ENCODE measurements at regions not wholly inside any gene's neighbourhood (a gene's known extent, or its start where the extent isn't known, plus 50 kb on each side); places are given as distances from the start of the nearest gene placed in this dataset.

DNA sequence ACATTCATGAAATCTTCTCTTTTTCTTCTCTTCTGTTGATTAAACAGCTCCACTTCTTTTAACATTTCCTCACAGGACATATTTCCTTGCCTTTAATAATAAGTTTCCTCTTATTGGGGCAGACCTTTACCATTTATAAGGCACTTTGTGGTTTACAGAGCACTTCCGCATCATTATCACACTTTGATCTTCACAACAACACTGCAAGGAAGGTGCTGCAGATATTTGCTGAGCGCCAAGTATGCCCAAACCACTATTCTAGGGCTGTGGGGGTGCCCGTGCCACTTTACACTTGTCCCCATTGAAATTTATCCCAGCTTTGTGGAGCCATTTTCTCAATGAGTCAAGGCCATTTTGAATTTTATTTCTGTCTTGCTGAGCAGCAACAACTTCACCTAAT is 246.6 kb downstream of the SS18 start:
- DNase-seq, result no peak
- H3K27me3 ChIP-seq (replicated peaks; ENCODE audit: control insufficient read depth, insufficient read depth, low read length), result no peaks in the 10 kb centered on the region
- H3K4me3 ChIP-seq (ENCODE audit: low read depth, low read length), result no peak overlapping the region
- CTCF ChIA-PET, result no interaction called here
- no peaks in the 10 kb centered on the region for H3K4me1 Mint-ChIP-seq (ENCODE audit: low read depth, unreplicated experiment)
- intact Hi-C loops (cut with micrococcal nuclease; ENCODE audit: unreplicated experiment), result no loop called here
- H3K9me3 Mint-ChIP-seq (ENCODE audit: unreplicated experiment), result no peaks in the 10 kb centered on the region
- H3K27me3 Mint-ChIP-seq (ENCODE audit: insufficient read depth, unreplicated experiment), result peaks cover 12% of the 10 kb centered on the region
- TF ChIP-seq, protein P1, sequence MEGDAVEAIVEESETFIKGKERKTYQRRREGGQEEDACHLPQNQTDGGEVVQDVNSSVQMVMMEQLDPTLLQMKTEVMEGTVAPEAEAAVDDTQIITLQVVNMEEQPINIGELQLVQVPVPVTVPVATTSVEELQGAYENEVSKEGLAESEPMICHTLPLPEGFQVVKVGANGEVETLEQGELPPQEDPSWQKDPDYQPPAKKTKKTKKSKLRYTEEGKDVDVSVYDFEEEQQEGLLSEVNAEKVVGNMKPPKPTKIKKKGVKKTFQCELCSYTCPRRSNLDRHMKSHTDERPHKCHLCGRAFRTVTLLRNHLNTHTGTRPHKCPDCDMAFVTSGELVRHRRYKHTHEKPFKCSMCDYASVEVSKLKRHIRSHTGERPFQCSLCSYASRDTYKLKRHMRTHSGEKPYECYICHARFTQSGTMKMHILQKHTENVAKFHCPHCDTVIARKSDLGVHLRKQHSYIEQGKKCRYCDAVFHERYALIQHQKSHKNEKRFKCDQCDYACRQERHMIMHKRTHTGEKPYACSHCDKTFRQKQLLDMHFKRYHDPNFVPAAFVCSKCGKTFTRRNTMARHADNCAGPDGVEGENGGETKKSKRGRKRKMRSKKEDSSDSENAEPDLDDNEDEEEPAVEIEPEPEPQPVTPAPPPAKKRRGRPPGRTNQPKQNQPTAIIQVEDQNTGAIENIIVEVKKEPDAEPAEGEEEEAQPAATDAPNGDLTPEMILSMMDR (IDR thresholded peaks at IDR 0.05; ENCODE audit: insufficient read depth in 1 of 2, low read depth in 1 of 2, low read length in 1 of 2, severe bottlenecking in 1 of 2, unreplicated experiment in 1 of 2), result no peak
- H3K4me1 ChIP-seq, result no peaks in the 10 kb centered on the region
- no TSS peak for BruUV-seq (replicated peaks)
- H3K36me3 Mint-ChIP-seq (ENCODE audit: insufficient read depth, unreplicated experiment), result no peaks in the 10 kb centered on the region
- POLR2A ChIA-PET, result no interaction called here
- H3K4me3 Mint-ChIP-seq (ENCODE audit: unreplicated experiment), result no peak overlapping the region
- no peaks in the 10 kb centered on the region for H3K36me3 ChIP-seq (ENCODE audit: control insufficient read depth, insufficient read depth, low read length)
- no peak overlapping the region for H3K27ac Mint-ChIP-seq (ENCODE audit: unreplicated experiment)
- no peaks in the 10 kb centered on the region for H3K9me3 ChIP-seq

DNA sequence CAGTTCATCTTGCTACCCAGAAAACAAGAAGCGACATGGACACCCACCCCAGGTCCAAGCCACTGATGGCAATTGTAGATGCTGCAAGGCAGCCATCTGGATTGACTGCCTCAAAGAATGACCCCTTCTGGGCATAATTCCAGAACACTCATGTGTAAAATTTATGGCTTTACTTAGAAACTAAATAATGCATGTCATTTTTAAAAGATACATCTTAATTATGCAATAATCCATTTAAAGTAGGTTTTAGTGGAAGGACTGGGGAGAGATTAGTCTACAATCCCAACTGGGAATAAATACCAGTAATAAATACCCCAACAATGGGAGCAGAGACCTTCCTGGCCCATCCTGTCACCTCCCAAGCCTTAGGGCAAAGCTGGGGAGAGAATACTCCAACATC is 247.7 kb downstream of the SS18 start:
- Mint-ChIP-seq H3K4me3 (ENCODE audit: unreplicated experiment) (no peak overlapping the region), H3K36me3 (ENCODE audit: insufficient read depth, unreplicated experiment) (no peaks in the 10 kb centered on the region), H3K4me1 (ENCODE audit: low read depth, unreplicated experiment) (no peaks in the 10 kb centered on the region), H3K9me3 (ENCODE audit: unreplicated experiment) (no peaks in the 10 kb centered on the region), H3K27me3 (ENCODE audit: insufficient read depth, unreplicated experiment) (peaks cover 11% of the 10 kb centered on the region), H3K27ac (ENCODE audit: unreplicated experiment) (no peak overlapping the region)
- POLR2A ChIA-PET, result no interaction called here
- TF ChIP-seq, protein P1 (IDR thresholded peaks at IDR 0.05; ENCODE audit: insufficient read depth in 1 of 2, low read depth in 1 of 2, low read length in 1 of 2, severe bottlenecking in 1 of 2, unreplicated experiment in 1 of 2), result no peak
- no peak for DNase-seq
- CTCF ChIA-PET, result no interaction called here
- H3K36me3 ChIP-seq (ENCODE audit: control insufficient read depth, insufficient read depth, low read length), result no peaks in the 10 kb centered on the region
- intact Hi-C loops (cut with micrococcal nuclease; ENCODE audit: unreplicated experiment), result no loop called here
- H3K4me1 ChIP-seq, result no peaks in the 10 kb centered on the region
- H3K27me3 ChIP-seq (replicated peaks; ENCODE audit: control insufficient read depth, insufficient read depth, low read length), result no peaks in the 10 kb centered on the region
- H3K4me3 ChIP-seq (ENCODE audit: low read depth, low read length), result no peak overlapping the region
- no TSS peak for BruUV-seq (replicated peaks)
- no peaks in the 10 kb centered on the region for H3K9me3 ChIP-seq

DNA sequence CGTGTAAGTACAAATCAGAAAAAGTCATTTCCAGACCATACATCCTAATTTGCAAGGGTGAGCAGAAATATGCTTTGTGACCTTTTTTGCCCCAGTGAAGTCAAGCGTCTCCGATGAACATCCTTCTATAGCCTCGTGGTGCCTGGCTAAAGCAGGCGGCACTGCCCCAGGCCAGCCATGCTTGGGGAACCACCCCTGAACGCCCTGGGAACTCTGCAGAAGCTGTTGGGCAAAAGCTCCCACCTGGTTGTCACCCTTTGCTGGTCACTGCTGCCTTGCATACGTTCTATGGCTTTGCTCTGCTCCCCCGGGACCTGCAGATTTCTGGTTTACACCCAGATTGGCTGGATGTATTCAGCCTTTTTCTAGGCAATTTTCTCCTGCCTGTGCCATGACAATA is 256.4 kb downstream of the SS18 start:
- Histone ChIP-seq H3K4me3 (ENCODE audit: low read depth, low read length) (no peak overlapping the region), H3K9me3 (no peaks in the 10 kb centered on the region), H3K27me3 (replicated peaks; ENCODE audit: control insufficient read depth, insufficient read depth, low read length) (no peaks in the 10 kb centered on the region), H3K4me1 (no peaks in the 10 kb centered on the region), H3K36me3 (ENCODE audit: control insufficient read depth, insufficient read depth, low read length) (no peaks in the 10 kb centered on the region)
- ChIA-PET CTCF (no interaction called here), POLR2A (no interaction called here)
- Mint-ChIP-seq H3K27ac (ENCODE audit: unreplicated experiment) (no peak overlapping the region), H3K4me1 (ENCODE audit: low read depth, unreplicated experiment) (no peaks in the 10 kb centered on the region), H3K27me3 (ENCODE audit: insufficient read depth, unreplicated experiment) (no peaks in the 10 kb centered on the region), H3K9me3 (ENCODE audit: unreplicated experiment) (no peaks in the 10 kb centered on the region), H3K4me3 (ENCODE audit: unreplicated experiment) (no peak overlapping the region), H3K36me3 (ENCODE audit: insufficient read depth, unreplicated experiment) (no peaks in the 10 kb centered on the region)
- intact Hi-C loops (cut with micrococcal nuclease; ENCODE audit: unreplicated experiment), result loop anchor here (5.0 kb wide), 2 partner anchors 162 to 957 kb away; no protein-coding TSS in a partner anchor
- no peak for DNase-seq
- TF ChIP-seq, protein P1 (IDR thresholded peaks at IDR 0.05; ENCODE audit: insufficient read depth in 1 of 2, low read depth in 1 of 2, low read length in 1 of 2, severe bottlenecking in 1 of 2, unreplicated experiment in 1 of 2), result no peak
- BruUV-seq (replicated peaks), result no TSS peak
